Progenitor cell of endocrine pancreas (in vitro differentiated cells): ENCODE measurements at regions not wholly inside any gene's neighbourhood (a gene's known extent, or its start where the extent isn't known, plus 50 kb on each side); places are given as distances from the start of the nearest gene placed in this dataset.

ENCODE experiments used
- DNase-seq: peaks from one replicate; pipeline ENCODE4 v3.0.0; 2021; ENCODE audit warnings: low spot score; ENCODE audit not compliant: unreplicated experiment
- H3K27ac Mint-ChIP-seq: 2 replicates; pipeline ENCODE4 v1.8.0; 2021; ENCODE audit warnings: mild to moderate bottlenecking, moderate library complexity, mixed read lengths
- H3K27me3 Mint-ChIP-seq: 2 replicates; pipeline ENCODE4 v1.8.0; 2021; ENCODE audit warnings: mixed read lengths
- H3K36me3 Mint-ChIP-seq: 2 replicates; pipeline ENCODE4 v1.8.0; 2022; ENCODE audit warnings: mixed read lengths; ENCODE audit not compliant: insufficient read depth
- H3K4me1 Mint-ChIP-seq: 2 replicates; pipeline ENCODE4 v1.8.0; 2021; ENCODE audit warnings: low read depth, mixed read lengths
- H3K4me3 Mint-ChIP-seq: 2 replicates; pipeline ENCODE4 v1.8.0; 2021; ENCODE audit warnings: low read depth, mild to moderate bottlenecking, moderate library complexity, mixed read lengths
- H3K9me3 Mint-ChIP-seq: 2 replicates; pipeline ENCODE4 v1.8.0; 2021; ENCODE audit warnings: low read depth, mixed read lengths
- TF ChIP-seq, protein P1 (sequence below): fragments of 200-600 bp; sonication (generic); IDR thresholded peaks from one replicate; pipeline ENCODE4 v1.5.0; 2021; ENCODE audit warnings: antibody characterized with exemption, mild to moderate bottlenecking; ENCODE audit not compliant: unreplicated experiment

DNA sequence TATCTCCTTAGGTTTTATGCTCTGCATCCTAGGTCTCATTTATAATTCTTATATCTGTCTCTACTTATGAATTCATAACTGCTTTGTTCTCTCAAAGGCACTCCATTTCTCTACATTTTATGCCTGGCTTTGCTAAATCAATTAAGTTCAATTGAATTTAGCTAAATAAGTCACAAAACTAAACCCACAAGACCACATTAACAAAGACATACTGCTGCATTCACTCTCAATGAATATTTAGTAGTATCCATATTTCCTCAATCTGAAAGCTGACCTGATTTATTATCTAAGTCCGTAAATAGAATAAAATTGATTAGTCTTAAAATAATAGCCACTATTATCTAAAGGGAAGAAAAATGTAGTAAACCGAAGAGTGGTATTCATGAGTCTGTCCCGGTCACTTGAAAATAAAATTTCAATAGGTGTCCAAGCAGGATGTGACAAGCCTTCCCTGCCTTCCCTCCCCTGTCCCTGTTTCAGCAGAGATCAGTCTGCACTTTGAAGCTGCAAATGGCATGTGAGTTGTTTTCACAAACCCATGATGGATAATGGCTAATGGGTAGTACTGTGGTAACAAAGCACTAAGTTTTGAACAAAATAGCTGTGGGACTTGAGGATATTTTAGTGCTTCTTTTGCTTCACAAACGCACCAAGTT, 295.0 kb upstream of the NCAM2 start:
- TF ChIP-seq, protein P1, sequence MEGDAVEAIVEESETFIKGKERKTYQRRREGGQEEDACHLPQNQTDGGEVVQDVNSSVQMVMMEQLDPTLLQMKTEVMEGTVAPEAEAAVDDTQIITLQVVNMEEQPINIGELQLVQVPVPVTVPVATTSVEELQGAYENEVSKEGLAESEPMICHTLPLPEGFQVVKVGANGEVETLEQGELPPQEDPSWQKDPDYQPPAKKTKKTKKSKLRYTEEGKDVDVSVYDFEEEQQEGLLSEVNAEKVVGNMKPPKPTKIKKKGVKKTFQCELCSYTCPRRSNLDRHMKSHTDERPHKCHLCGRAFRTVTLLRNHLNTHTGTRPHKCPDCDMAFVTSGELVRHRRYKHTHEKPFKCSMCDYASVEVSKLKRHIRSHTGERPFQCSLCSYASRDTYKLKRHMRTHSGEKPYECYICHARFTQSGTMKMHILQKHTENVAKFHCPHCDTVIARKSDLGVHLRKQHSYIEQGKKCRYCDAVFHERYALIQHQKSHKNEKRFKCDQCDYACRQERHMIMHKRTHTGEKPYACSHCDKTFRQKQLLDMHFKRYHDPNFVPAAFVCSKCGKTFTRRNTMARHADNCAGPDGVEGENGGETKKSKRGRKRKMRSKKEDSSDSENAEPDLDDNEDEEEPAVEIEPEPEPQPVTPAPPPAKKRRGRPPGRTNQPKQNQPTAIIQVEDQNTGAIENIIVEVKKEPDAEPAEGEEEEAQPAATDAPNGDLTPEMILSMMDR, result no peak
- H3K36me3 Mint-ChIP-seq, result no peaks in the 10 kb centered on the region
- no peak overlapping the region for H3K27ac Mint-ChIP-seq
- no peak overlapping the region for H3K4me3 Mint-ChIP-seq
- H3K4me1 Mint-ChIP-seq, result peaks cover 5% of the 10 kb centered on the region
- peaks cover 2% of the 10 kb centered on the region for H3K27me3 Mint-ChIP-seq
- DNase-seq, result no peak
- no peaks in the 10 kb centered on the region for H3K9me3 Mint-ChIP-seq

DNA sequence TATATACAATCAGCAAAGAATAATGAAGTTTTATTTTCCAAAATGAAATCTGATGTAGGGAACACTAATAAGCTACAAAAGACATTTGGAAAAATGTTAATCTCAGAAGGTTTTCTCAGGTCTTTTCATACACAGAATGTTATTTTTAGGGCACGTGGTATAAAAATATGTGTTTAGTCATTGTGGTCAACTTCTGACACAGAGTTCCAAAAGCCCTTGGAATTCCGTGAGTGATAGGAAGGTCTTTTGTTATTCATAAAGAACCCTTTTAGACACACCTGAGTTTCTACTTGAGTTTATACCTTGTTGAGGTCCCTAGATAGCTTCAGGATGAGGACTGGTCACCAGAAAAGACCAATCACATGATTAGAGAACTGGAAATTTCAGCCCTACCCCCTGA, 277.6 kb upstream of the NCAM2 start:
- TF ChIP-seq, protein P1, result no peak
- Mint-ChIP-seq H3K9me3 (peaks cover 2% of the 10 kb centered on the region), H3K27me3 (no peaks in the 10 kb centered on the region), H3K4me3 (no peak overlapping the region), H3K36me3 (no peaks in the 10 kb centered on the region), H3K4me1 (no peaks in the 10 kb centered on the region), H3K27ac (no peak overlapping the region)
- no peak for DNase-seq

DNA sequence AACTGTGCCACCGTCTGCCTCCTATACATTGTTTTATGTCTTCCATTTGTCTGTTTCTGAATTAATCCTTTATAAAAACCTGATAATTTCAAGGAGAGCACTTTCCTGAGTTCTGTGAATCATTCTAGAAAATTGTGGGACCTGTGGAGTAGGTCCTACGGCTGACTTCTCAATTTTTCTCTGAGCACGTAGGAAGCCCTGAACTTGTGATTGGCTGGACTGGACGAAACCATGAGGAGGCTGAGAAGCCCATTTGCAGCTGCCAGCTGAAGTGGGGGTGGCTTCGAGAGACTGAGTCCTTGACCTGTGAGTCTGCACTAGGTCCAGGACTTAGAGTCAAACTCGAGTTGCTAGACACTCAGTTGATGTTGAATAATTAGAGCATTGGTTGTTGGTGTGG, 277.1 kb upstream of the NCAM2 start:
- Mint-ChIP-seq H3K27me3 (no peaks in the 10 kb centered on the region), H3K4me3 (no peak overlapping the region), H3K36me3 (no peaks in the 10 kb centered on the region), H3K9me3 (peaks cover 2% of the 10 kb centered on the region), H3K4me1 (no peaks in the 10 kb centered on the region), H3K27ac (no peak overlapping the region)
- TF ChIP-seq, protein P1, result no peak
- no peak for DNase-seq

DNA sequence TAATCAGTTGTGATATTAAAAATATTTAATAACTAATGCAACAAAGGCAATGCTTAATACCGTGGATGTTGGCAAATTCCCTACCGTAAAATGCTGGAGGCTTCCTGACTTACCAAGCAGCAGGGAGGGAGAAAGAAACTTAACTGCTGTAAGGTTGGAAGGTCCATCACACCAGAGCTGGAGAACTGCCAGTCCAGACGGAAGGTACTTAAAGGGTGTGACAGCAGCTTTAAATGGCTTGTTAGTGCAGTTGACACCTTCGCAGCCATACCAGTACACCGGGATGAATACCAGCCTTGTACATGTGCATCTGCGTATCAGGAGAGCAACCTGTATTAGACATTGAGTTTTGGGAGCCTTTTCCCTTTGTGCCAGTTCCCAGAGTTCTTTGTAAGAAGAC, 269.5 kb upstream of the NCAM2 start:
- TF ChIP-seq, protein P1, result no peak
- Mint-ChIP-seq H3K27me3 (no peaks in the 10 kb centered on the region), H3K4me3 (no peak overlapping the region), H3K4me1 (no peaks in the 10 kb centered on the region), H3K36me3 (no peaks in the 10 kb centered on the region), H3K9me3 (no peaks in the 10 kb centered on the region), H3K27ac (no peak overlapping the region)
- DNase-seq, result no peak

DNA sequence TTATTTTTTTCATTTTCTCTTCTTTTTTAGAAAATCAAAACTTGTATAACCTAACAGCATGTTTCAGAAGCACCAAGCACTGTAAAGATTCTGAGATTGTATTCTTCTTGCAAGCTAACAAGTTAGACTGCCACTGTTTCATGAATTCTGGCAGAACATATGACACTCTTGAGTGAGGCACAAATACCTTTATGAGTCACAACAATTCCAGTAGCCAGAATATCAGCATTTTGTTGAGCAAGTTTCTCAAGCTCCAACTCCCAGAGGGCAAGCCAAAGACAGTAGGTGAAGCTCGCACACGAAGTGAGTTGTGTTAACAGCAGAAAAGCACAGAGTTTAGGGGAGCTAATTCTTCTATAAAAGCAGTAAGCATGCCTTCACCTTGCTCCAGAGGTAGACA, 268.8 kb upstream of the NCAM2 start:
- H3K4me3 Mint-ChIP-seq, result no peak overlapping the region

More for the DNA sequence above, 268.8 kb upstream of the NCAM2 start:
- Mint-ChIP-seq H3K27me3 (no peaks in the 10 kb centered on the region), H3K36me3 (no peaks in the 10 kb centered on the region), H3K9me3 (no peaks in the 10 kb centered on the region), H3K4me1 (no peaks in the 10 kb centered on the region), H3K27ac (no peak overlapping the region)
- TF ChIP-seq, protein P1, result no peak
- DNase-seq, result no peak
